ENCODE measurements at regions not wholly inside any gene's neighbourhood (a gene's known extent, or its start where the extent isn't known, plus 50 kb on each side); places are given as distances from the start of the nearest gene placed in this dataset.
"Not testable (repeated sequence)": the region's sequence is repeated elsewhere in the genome, so short reads cannot be mapped to it uniquely, and the experiment has no call there.

DNA sequence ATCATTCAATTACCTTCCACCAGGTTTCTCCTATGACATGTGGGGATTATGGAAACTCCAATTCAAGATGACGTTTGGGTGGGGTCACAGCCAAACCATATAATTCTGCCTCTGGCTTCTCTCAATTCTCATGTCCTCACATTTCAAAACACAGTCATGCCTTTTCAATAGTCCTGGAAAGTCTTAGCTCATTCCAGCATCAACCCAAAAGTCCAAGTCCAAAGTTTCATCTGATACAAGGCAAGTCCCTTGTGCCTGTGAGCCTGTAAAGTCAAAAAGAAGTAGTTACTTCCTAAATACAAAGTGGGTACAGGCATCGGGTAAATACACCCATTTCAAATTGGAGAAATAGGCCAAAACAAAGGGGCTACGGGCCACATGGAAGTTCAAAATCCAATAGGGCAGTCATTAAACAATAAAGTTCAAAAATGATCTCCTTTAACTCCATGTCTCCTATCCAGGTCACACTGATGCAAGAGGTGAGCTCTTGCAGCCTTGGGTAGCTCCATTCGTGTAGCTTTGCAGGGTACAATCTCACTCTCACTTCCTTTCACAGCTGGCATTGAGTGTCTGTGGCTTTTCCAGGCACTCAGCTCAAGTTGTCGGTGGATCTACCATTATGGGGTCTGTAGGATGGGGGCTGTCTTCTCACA lies 112.9 kb downstream of the FCRL5 start:
- TF ChIP-seq, protein P1, sequence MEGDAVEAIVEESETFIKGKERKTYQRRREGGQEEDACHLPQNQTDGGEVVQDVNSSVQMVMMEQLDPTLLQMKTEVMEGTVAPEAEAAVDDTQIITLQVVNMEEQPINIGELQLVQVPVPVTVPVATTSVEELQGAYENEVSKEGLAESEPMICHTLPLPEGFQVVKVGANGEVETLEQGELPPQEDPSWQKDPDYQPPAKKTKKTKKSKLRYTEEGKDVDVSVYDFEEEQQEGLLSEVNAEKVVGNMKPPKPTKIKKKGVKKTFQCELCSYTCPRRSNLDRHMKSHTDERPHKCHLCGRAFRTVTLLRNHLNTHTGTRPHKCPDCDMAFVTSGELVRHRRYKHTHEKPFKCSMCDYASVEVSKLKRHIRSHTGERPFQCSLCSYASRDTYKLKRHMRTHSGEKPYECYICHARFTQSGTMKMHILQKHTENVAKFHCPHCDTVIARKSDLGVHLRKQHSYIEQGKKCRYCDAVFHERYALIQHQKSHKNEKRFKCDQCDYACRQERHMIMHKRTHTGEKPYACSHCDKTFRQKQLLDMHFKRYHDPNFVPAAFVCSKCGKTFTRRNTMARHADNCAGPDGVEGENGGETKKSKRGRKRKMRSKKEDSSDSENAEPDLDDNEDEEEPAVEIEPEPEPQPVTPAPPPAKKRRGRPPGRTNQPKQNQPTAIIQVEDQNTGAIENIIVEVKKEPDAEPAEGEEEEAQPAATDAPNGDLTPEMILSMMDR (conservative IDR thresholded peaks at IDR 0.05; ENCODE audit: low read depth), result no peak
- H3K27ac ChIP-seq, result no peak overlapping the region
- CTCF ChIA-PET, result interaction anchor here (0.7 kb wide), 1 partner anchor 44 kb away, joined by 3 read pairs; no protein-coding TSS in a partner anchor
- POLR2A ChIA-PET (ENCODE audit: low non-redundant PET), result no interaction called here
- no peak for DNase-seq (ENCODE audit: low spot score)

DNA sequence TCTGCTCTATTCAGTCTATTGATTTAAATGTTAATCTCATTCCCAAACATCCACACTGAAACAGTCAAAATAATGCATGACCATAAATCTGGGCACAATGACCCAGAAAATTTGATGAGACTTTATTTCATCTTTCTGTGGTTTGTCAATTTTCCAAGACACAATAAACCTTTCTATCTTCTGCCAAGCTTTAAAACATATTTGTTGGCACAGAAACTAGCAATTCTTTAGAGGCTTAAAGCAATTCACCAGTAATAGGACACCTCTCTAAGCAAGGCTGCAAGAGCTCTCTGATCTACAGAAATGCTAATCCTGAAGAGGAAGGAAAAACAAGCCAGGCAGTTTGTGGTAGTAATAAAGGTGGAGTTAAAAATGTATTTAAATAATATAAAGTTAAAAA lies 113.7 kb downstream of the FCRL5 start:
- TF ChIP-seq, protein P1 (conservative IDR thresholded peaks at IDR 0.05; ENCODE audit: low read depth), result no peak
- CTCF ChIA-PET, result no interaction called here
- POLR2A ChIA-PET (ENCODE audit: low non-redundant PET), result no interaction called here
- DNase-seq (ENCODE audit: low spot score), result no peak
- no peak overlapping the region for H3K27ac ChIP-seq

DNA sequence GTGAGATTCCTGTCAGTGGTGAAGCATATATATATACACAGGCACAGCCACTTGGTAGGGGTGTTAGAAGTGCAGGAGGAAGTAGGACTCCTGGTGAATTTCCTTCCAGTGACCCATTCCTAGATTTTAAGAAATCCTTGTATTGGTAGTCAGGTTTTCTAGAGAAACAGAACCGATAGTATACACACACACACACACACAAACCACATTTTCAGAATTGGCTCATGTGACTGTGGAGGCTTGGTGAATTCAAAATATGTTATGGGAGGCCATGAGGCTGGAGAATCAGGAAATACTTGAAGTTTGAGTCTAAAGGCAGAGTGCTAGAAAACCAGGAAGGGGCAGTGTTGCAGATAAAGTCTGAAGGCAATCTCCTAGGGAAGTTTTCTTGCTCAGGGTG lies 114.2 kb downstream of the FCRL5 start:
- DNase-seq (ENCODE audit: low spot score), result no peak
- H3K27ac ChIP-seq, result no peak overlapping the region
- ChIA-PET POLR2A (ENCODE audit: low non-redundant PET) (no interaction called here), CTCF (no interaction called here)
- TF ChIP-seq, protein P1 (conservative IDR thresholded peaks at IDR 0.05; ENCODE audit: low read depth), result no peak

DNA sequence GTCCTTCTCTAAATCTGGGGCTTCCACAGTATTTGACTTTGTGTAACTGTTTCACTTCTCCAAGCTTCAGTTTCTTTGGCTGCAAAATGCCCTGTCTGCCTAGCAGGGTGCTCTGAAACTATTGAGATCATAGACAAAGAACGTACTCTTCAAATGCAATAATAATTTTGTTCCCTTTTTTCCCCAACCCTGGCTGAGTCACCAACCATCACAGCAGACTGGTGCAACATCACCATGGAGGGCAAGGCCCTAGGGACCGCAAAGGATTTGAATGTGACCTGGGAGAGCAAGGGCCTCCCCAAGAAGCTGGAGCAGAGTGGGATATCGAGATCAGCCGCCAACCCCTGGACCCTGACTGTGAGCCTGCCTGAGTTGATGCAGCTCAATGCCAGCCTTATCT lies 115.0 kb downstream of the FCRL5 start:
- no peak for DNase-seq (ENCODE audit: low spot score)
- H3K27ac ChIP-seq, result no peak overlapping the region
- POLR2A ChIA-PET (ENCODE audit: low non-redundant PET), result no interaction called here
- CTCF ChIA-PET, result no interaction called here
- TF ChIP-seq, protein P1 (conservative IDR thresholded peaks at IDR 0.05; ENCODE audit: low read depth), result no peak

DNA sequence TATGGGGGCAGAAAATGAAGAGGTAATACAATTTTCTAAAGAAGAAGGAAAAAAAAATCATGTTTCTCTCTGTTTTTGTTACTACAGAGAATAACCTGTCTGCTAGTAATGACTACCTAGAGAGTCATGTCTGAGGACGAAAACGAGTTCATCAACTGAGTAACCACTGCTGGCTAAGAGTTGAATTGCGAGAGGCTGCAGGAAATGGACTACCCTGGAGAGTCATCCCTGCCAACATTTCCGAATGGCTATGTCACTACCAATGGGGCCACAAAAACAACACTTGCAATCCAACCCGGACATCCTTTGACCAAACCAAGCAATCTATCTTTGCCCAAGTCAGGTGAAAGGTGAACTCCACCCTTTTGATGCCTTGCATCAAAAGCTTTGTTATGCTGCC lies 120.6 kb downstream of the FCRL5 start:
- CTCF ChIA-PET, result interaction anchor here (0.6 kb wide), 1 partner anchor 10 kb away, joined by 3 read pairs; no protein-coding TSS in a partner anchor
- peak; percentile 28 for DNase-seq (ENCODE audit: low spot score)
- H3K27ac ChIP-seq, result no peak overlapping the region
- POLR2A ChIA-PET (ENCODE audit: low non-redundant PET), result no interaction called here
- TF ChIP-seq, protein P1 (conservative IDR thresholded peaks at IDR 0.05; ENCODE audit: low read depth), result no peak

DNA sequence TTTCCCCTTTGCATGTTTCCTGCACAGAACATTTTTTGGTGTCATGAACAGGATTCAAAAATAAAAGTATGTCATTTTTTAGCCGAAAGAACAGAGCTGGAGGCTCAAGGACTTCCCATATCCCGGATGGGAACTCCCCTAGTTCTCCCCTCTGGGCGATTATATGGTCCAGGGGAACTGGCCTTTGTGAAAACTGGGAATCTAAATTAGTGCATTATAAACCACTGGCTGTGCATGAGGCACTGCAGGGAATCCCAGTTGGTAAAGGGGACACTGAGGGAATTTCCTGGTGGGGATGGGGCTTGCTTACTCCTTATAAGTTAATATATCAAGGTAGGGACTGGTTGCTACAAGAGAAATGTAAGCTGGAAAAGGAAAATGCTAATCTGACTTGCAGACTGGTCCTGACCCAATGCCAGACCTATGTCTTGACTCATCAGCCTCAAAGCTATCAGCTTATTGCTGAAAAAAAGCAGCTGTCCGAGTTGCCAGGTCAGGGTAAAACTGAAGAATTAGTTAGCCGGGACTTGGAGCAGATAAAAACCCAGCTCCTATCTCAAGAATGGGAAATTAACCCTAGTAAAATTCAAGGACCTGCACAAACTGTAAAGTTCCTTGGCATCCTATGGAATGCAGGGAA lies 122.6 kb downstream of the FCRL5 start:
- CTCF ChIA-PET, result no interaction called here
- TF ChIP-seq, protein P1 (conservative IDR thresholded peaks at IDR 0.05; ENCODE audit: low read depth), result no peak
- POLR2A ChIA-PET (ENCODE audit: low non-redundant PET), result no interaction called here
- no peak overlapping the region for H3K27ac ChIP-seq
- no peak for DNase-seq (ENCODE audit: low spot score)

DNA sequence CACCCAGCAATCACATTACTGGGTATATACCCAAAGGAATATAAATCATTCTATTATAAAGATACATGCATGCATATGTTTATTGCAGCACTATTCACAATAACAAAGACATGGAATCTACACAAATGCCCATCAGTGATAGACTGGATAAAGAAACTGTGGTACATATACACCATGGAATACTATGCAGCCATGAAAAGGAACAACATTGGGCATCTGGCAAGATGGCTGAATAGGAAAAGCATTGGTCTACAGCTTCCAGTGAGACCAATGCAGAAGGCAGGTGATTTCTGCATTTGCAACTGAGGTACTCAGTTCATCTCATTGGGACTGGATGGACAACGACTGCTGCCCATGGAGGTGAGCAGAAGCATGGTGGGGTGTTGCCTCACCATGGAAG lies 128.6 kb downstream of the FCRL5 start:
- H3K27ac ChIP-seq; POLR2A ChIA-PET (ENCODE audit: low non-redundant PET); CTCF ChIA-PET; DNase-seq (ENCODE audit: low spot score): not testable (repeated sequence)

Measured in RWPE1 (cell line).